ENCODE measurements at regions not wholly inside any gene's neighbourhood (a gene's known extent, or its start where the extent isn't known, plus 50 kb on each side); places are given as distances from the start of the nearest gene placed in this dataset.
"Not testable (repeated sequence)": the region's sequence is repeated elsewhere in the genome, so short reads cannot be mapped to it uniquely, and the experiment has no call there.

DNA sequence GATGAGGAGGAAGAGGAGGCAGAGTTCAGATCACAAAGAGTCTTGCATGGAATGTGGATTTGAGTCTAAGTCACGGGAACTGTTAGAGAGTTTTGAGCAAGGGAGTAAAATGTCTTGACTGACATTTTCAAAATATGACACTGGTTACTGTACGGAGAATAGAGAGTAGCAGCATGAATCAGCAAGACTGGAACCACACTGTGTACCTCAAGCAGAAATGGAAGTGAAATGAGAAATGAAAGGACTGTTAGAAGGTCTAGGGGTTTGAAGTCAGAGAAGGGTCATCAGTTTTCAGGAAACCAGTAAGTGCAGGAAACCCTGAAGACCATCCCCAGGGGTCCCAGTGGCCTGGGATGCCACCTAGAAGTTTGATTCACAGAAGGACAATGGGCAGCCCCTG, 236.3 kb downstream of the GALC start:
- WGBS (ENCODE audit: insufficient coverage, low coverage, low lambda C conversion rate, missing lambda C conversion rate), result 50% methylated on average over 2 of the region's 2 CpGs
- no peaks in the 10 kb centered on the region for H3K4me1 ChIP-seq
- peak in 1 of 4 donors; percentile 27 for ATAC-seq
- H3K27ac ChIP-seq, result no peak overlapping the region
- intact Hi-C loops (cut with DNase I), result no loop called here
- H3K36me3 ChIP-seq, result no peaks in the 10 kb centered on the region
- no peaks in the 10 kb centered on the region for H3K9me3 ChIP-seq
- H3K27me3 ChIP-seq, result no peaks in the 10 kb centered on the region
- no peak for TF ChIP-seq POLR2A (IDR thresholded peaks at IDR 0.05)
- TF ChIP-seq, protein P1, sequence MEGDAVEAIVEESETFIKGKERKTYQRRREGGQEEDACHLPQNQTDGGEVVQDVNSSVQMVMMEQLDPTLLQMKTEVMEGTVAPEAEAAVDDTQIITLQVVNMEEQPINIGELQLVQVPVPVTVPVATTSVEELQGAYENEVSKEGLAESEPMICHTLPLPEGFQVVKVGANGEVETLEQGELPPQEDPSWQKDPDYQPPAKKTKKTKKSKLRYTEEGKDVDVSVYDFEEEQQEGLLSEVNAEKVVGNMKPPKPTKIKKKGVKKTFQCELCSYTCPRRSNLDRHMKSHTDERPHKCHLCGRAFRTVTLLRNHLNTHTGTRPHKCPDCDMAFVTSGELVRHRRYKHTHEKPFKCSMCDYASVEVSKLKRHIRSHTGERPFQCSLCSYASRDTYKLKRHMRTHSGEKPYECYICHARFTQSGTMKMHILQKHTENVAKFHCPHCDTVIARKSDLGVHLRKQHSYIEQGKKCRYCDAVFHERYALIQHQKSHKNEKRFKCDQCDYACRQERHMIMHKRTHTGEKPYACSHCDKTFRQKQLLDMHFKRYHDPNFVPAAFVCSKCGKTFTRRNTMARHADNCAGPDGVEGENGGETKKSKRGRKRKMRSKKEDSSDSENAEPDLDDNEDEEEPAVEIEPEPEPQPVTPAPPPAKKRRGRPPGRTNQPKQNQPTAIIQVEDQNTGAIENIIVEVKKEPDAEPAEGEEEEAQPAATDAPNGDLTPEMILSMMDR (IDR thresholded peaks at IDR 0.05), result no peak
- H3K4me3 ChIP-seq, result no peak overlapping the region
- no peak for DNase-seq

DNA sequence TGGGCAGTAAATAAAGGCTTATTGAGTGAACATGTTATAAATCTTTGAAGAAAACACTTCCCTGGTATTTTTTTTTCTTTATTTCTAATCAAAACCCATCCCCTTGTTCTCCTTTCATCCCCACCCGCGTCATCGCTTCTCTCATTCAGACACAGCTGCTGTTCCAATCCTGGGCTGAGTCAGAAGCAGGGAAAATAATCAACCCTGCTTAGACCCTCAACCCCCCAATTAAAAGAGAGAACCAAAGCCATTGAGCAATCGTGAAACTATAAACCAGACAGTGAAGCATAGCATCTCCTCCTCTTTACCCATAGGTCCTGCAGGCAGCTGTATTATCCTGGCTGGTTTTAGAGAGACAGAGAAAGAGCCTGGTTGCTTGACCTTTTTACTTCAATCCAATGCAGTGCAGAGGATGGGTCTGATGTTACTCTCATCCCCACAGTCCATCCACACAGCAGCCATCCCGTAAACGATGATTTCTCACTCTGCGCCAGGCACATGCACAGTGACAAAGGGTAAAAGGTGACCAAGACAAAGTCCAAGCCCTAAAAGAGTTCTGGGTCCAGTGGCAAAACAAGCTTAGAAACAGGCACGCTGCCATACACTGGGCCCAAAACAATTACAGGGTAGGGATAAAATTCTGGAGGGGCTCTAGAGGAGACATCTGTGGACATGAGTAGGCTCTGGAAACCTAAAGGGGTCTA, 238.3 kb downstream of the GALC start:
- H3K36me3 ChIP-seq, result no peaks in the 10 kb centered on the region
- no peaks in the 10 kb centered on the region for H3K4me1 ChIP-seq
- DNase-seq (no peak), ATAC-seq (peak; percentile 34 to 78 (median 54))
- H3K27ac ChIP-seq, result no peak overlapping the region
- intact Hi-C loops (cut with DNase I), result no loop called here
- TF ChIP-seq, protein P1 (IDR thresholded peaks at IDR 0.05), result no peak
- no peak for TF ChIP-seq POLR2A (IDR thresholded peaks at IDR 0.05)
- no peaks in the 10 kb centered on the region for H3K9me3 ChIP-seq
- H3K4me3 ChIP-seq, result no peak overlapping the region
- no peaks in the 10 kb centered on the region for H3K27me3 ChIP-seq
- WGBS (ENCODE audit: insufficient coverage, low coverage, low lambda C conversion rate, missing lambda C conversion rate), result 48% methylated on average over 8 of the region's 8 CpGs

DNA sequence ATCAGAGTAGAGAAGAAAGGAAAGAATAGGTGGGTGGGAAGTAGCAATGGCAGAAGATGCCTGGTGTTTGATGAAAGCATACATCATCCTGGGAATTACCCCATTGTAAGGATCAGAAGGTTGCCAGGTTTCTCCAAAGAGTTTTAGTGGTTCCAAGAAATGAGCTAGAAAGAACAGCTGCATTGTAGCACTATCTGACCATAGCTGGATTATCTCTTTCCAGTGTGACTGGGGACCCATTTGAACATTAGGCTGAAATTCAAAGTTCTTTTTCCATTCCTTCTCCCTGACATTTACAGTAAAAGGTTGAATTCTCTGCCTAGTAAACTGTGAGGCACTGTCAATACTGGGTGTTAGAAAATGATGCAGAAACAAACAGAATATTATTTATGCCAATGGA, 244.4 kb downstream of the GALC start:
- intact Hi-C loops (cut with DNase I), result loop anchor here (10.0 kb wide), 1 partner anchor 146 kb away; no protein-coding TSS in a partner anchor
- H3K36me3 ChIP-seq, result no peaks in the 10 kb centered on the region
- no peaks in the 10 kb centered on the region for H3K27me3 ChIP-seq
- no peak overlapping the region for H3K4me3 ChIP-seq
- H3K27ac ChIP-seq, result no peak overlapping the region
- no peaks in the 10 kb centered on the region for H3K9me3 ChIP-seq
- H3K4me1 ChIP-seq, result no peaks in the 10 kb centered on the region
- TF ChIP-seq POLR2A (IDR thresholded peaks at IDR 0.05), result no peak
- TF ChIP-seq, protein P1 (IDR thresholded peaks at IDR 0.05), result no peak
- DNase-seq (no peak), ATAC-seq (no peak)

DNA sequence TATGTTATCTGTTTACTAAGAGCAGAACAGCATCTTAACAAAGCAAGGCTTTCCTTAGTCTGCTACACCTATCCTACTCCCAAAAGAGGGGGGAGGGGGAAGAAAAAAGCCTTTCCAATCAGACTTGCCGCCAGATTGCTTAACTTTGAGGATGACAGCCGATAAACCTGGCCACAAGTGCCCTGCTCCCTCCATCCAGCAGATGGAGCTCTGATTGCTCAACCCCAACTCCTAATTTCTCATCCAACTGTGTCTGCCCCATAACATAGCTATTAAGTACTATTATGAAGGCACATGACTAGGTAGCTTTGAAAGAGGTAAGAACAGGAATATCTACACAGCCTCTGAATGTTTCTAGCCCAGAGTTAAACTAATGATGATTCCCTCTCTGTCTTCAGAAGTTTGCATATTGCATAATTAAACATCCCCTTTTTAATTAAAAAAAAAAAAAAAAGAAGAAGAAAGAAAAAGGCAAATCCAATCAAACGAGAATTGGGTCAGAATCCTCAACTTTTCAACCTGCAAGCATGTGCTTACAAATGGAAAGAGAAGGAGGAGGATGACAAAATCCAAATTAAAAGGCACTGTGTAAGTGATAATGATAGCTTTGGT, 247.4 kb downstream of the GALC start:
- Histone ChIP-seq H3K27me3 (no peaks in the 10 kb centered on the region), H3K36me3 (no peaks in the 10 kb centered on the region), H3K4me3 (no peak overlapping the region), H3K9me3 (no peaks in the 10 kb centered on the region), H3K4me1 (no peaks in the 10 kb centered on the region), H3K27ac (no peak overlapping the region)
- TF ChIP-seq POLR2A (IDR thresholded peaks at IDR 0.05), result no peak
- TF ChIP-seq, protein P1 (IDR thresholded peaks at IDR 0.05), result peak; percentile 60 to 81 (median 75)
- WGBS (ENCODE audit: insufficient coverage, low coverage, low lambda C conversion rate, missing lambda C conversion rate), result 3% methylated on average over 3 of the region's 3 CpGs
- peak in 1 of 3 donors; percentile 60 for DNase-seq
- intact Hi-C loops (cut with DNase I), result loop anchor here (10.0 kb wide), 1 partner anchor 149 kb away; no protein-coding TSS in a partner anchor
- ATAC-seq, result peak; percentile 88 to 94 (median 92)

DNA sequence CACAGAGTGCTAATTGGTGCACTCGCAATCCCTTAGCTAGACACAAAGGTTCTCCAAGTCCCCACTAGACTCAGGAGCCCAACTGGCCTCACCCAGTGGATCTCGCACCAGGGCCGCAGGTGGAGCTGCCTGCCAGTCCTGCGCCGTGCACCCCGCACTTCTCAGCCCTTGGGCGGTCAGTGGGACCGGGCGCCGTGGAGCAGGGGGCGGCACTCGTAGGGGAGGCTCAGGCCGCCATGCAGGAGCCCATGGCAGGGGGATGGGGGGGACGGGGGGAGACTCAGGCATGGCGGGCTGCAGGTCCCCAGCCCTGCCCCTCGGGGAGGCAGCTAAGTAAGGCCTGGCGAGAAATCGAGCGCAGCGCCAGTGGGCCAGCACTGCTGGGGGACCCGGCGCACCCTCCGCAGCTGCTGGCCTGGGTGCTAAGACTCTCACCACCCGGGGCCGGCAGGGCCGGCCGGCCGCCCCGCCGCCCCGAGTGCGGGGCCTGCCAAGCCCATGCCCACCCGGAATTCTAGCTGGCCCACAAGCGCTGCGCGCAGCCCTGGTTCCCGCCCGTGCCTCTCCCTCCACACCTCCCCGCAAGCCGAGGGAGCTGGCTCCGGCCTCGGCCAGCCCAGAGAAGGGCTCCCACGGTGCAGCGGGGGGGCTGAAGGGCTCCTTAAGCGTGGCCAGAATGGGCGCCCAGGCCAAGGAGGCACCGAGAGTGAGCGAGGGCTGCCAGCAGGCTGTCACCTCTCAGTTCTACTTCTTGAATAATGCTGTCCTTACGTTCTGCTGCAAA, 258.2 kb downstream of the GALC start:
- H3K9me3 ChIP-seq; intact Hi-C loops (cut with DNase I); H3K36me3 ChIP-seq; H3K4me3 ChIP-seq; H3K4me1 ChIP-seq; H3K27ac ChIP-seq; DNase-seq; ATAC-seq; H3K27me3 ChIP-seq: not testable (repeated sequence)
- whole genome bisulfite sequencing (ENCODE audit: insufficient coverage, low coverage, low lambda C conversion rate, missing lambda C conversion rate), result 89% methylated on average over 13 of the region's 49 CpGs

DNA sequence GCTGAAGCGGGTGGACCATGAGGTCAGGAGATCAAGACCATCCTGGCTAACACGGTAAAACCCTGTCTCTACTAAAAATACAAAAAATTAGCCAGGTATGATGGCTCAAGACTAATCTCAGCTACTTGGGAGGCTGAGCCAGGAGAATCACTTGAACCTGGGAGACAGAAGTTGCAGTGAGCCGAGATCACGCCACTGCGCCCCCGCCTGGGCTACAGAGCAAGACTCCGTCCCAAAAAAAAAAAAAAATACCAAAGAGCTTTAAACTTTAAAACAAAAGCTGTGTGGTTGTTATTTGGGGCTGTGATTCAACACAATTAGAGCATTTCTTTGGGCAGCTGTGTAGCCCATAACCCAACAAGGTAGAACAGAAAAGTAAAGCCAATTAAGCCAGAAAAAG, 259.9 kb downstream of the GALC start:
- H3K36me3 ChIP-seq; DNase-seq; H3K27ac ChIP-seq; H3K9me3 ChIP-seq; H3K4me3 ChIP-seq; H3K4me1 ChIP-seq; ATAC-seq; intact Hi-C loops (cut with DNase I); H3K27me3 ChIP-seq: not testable (repeated sequence)
- 77% methylated on average over 4 of the region's 7 CpGs for WGBS (ENCODE audit: insufficient coverage, low coverage, low lambda C conversion rate, missing lambda C conversion rate)

Data from right lobe of liver (tissue), 6 donors.